Aorta (tissue), 5 donors: ENCODE measurements at regions not wholly inside any gene's neighbourhood (a gene's known extent, or its start where the extent isn't known, plus 50 kb on each side); places are given as distances from the start of the nearest gene placed in this dataset.

Experiments
- ATAC-seq: fragments of 200-7000 bp; cut with Tn5 transposase; one replicate; pipeline ENCODE4 v1.9.1; 2022; ENCODE audit warnings: moderate library complexity; ENCODE audit not compliant: low FRiP score
- DNase-seq, 2 donors: peaks; one replicate each; pipeline ENCODE4 v3.0.0-alpha.2; 2020
- H3K27ac ChIP-seq, 2 donors: one replicate each; pipeline ENCODE4 v1.5.1; 2013; ENCODE audit warnings: low read length in 2 of 2, mild to moderate bottlenecking in 2 of 2, moderate library complexity in 2 of 2, control low read depth in 1 of 2, inconsistent platforms in 1 of 2, low read depth in 1 of 2
- H3K27me3 ChIP-seq, 2 donors: one replicate each; pipeline ENCODE4 v1.6.1; 2013; ENCODE audit warnings: control low read depth in 1 of 2, low read length in 1 of 2, mild to moderate bottlenecking in 1 of 2, moderate library complexity in 1 of 2; ENCODE audit not compliant: insufficient read depth in 2 of 2, control insufficient read depth in 1 of 2
- H3K36me3 ChIP-seq, 2 donors: one replicate each; pipeline ENCODE4 v1.6.1; 2013; ENCODE audit warnings: control low read depth in 1 of 2, low read length in 1 of 2, mild to moderate bottlenecking in 1 of 2; ENCODE audit not compliant: insufficient read depth in 2 of 2, control insufficient read depth in 1 of 2
- H3K4me1 ChIP-seq, 2 donors: one replicate each; pipeline ENCODE4 v1.6.1; 2013; ENCODE audit warnings: low read length in 2 of 2, control low read depth in 1 of 2, mild to moderate bottlenecking in 1 of 2, moderate library complexity in 1 of 2; ENCODE audit not compliant: insufficient read depth in 2 of 2, control insufficient read depth in 1 of 2
- H3K4me3 ChIP-seq, 2 donors: one replicate each; pipeline ENCODE4 v1.5.1; 2013; ENCODE audit warnings: low read length in 2 of 2, control low read depth in 1 of 2, mild to moderate bottlenecking in 1 of 2
- H3K9me3 ChIP-seq: one replicate; pipeline ENCODE4 v1.6.1; 2013; ENCODE audit warnings: mild to moderate bottlenecking, low read length; ENCODE audit not compliant: control insufficient read depth
- WGBS, 2 donors: extraction: QIAGEN DNeasy Blood & Tissue Kit; methylation state at CpG; one replicate each; pipeline ENCODE4 v1.1.7; 2013; 5-methylcytosine and 5-hydroxymethylcytosine counted together
- intact Hi-C, 2 donors: fragments of 100-400 bp; cut with DNase I; formaldehyde crosslinking; loops; one replicate each; pipeline versions ENCODE4 v1.14.2 to v1.15.0; 2022
- donor health status: healthy with polysubstance abuse.
- donor health status: Bipolar disorder and iron deficiency.
- donor health status: DM: no; HTN: no; CAD: no.
- donor health status: DM: no; HTN: no; CAD: no.
- donor health status: DM: yes; HTN: yes; CAD: no.

DNA sequence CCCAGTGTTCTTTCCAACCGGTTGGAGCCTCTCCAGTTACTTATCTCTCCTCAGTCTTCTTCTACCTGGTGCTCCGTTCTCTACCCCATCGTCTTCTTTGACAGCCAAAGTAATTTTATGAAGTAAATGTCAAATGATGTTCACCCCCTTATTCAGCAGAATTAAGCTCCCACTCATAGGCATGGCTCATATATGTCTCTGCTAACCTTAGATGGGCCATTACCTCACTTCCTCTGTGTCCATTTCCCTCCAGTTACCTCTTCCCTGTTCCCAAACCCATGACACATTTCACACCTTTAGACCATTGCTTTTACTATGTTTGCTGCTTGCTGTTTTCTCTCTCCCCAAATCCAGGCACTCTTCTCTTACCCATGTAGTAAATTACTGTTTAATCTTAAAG, 607.0 kb downstream of the RNF144A start:
- WGBS, 2 donors: 90 to 99% methylated on average over 3 of the region's 3 CpGs
- Histone ChIP-seq H3K27ac (no peak overlapping the region), H3K36me3 (no peaks in the 10 kb centered on the region), H3K4me3 (no peak overlapping the region), H3K27me3 (no peaks in the 10 kb centered on the region), H3K9me3 (peaks cover 2% of the 10 kb centered on the region), H3K4me1 (no peaks in the 10 kb centered on the region)
- DNase-seq: no peak
- no peak for ATAC-seq
- intact Hi-C loops: no loop called here

- no peak overlapping the region for H3K27ac ChIP-seq
- no peaks in the 10 kb centered on the region for H3K4me1 ChIP-seq
- no peak overlapping the region for H3K4me3 ChIP-seq
- no peaks in the 10 kb centered on the region for H3K27me3 ChIP-seq
- H3K9me3 ChIP-seq: peaks cover 2% of the 10 kb centered on the region
- no peaks in the 10 kb centered on the region for H3K36me3 ChIP-seq
- intact Hi-C loops: no loop called here
- 86 to 93% methylated on average over 1 of the region's 1 CpG for WGBS, 2 donors
- DNase-seq (no peak), ATAC-seq (no peak)
Observed at GRCh38 chr2:7525746-7526145, 608.5 kb downstream of the RNF144A start.

DNA sequence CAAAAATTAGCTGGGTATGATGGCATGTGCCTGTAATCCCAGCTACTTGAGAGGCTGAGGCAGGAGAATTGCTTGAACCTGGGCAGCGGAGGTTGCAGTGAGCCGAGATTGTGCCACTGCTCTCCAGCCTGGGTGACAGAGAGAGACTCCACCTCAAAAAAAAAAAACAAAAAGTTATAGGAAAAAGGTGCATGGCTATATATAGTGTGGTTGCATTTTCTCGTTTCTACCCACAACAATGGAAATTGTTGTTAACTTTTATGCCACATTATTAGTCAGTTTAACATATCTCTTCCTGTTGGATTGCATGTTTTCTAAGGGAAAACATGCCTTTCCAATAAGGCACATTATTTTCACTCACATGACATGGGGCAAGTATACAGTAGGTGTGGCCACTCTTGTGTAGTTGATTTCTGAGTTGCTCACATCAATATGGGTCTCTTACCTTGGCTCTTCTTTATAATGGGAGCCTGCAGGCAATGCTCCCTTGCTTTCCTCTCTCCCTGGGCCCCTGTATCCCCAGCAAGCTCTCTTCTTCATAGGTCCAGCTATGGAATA, 610.0 kb downstream of the RNF144A start:
- DNase-seq (no peak), ATAC-seq (no peak)
- no peak overlapping the region for H3K4me3 ChIP-seq
- H3K4me1 ChIP-seq: no peaks in the 10 kb centered on the region
- no peaks in the 10 kb centered on the region for H3K36me3 ChIP-seq
- WGBS, 2 donors: 81 to 91% methylated on average over 3 of the region's 3 CpGs
- peaks cover 5% of the 10 kb centered on the region for H3K9me3 ChIP-seq
- H3K27ac ChIP-seq: no peak overlapping the region
- intact Hi-C loops: no loop called here
- no peaks in the 10 kb centered on the region for H3K27me3 ChIP-seq

GRCh38 chr2:7530001-7530400, 612.8 kb downstream of the RNF144A start:
- H3K4me3 ChIP-seq: no peak overlapping the region
- intact Hi-C loops: no loop called here
- no peaks in the 10 kb centered on the region for H3K27me3 ChIP-seq
- no peaks in the 10 kb centered on the region for H3K4me1 ChIP-seq
- H3K27ac ChIP-seq: no peak overlapping the region
- ATAC-seq: no peak
- no peaks in the 10 kb centered on the region for H3K36me3 ChIP-seq
- no peak for DNase-seq
- peaks cover 5% of the 10 kb centered on the region for H3K9me3 ChIP-seq

DNA sequence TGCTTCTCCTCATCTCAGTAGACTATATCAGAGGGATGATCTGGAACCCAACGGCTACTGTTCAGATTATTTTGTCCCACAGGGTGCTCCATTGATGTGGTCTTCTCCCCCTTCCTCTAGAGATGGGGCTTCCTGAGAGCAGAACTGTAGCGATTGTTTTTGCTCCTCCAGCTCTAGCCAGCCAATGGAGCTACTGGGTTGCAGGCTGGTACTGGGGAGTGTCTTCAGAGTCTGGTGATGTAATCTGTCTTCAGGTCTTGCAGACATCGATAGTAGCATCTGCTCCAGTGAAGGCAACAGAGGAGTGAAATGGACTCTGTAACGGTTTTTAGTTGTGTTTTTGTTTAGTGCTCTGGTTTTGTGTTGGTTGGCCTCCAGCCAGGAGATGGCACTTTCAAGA, 621.9 kb downstream of the RNF144A start:
- Histone ChIP-seq H3K9me3 (no peaks in the 10 kb centered on the region), H3K4me1 (no peaks in the 10 kb centered on the region), H3K27me3 (no peaks in the 10 kb centered on the region), H3K36me3 (no peaks in the 10 kb centered on the region), H3K27ac (no peak overlapping the region), H3K4me3 (no peak overlapping the region)
- 81 to 90% methylated on average over 4 of the region's 4 CpGs for WGBS, 2 donors
- no peak for ATAC-seq
- no peak for DNase-seq
- intact Hi-C loops: no loop called here

DNA sequence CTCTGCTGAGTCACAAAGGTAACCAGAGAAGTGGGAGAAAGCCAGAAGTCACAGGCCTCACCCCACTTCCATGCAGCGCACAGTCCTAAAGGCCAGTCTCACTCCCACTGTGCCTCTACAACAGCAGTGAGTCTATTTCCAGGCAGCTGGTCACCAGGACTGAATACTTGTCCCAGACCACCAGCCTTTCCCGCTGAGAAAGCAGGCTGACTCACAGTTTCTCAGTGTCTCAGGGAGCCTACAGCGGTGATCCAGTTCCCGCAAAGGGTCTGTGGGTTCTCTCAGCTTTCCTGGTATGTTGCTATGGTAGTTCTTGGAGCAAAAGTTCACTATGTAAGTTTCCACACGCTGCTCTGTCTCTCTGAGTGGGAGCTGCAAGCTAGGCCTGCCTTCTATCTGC, 622.5 kb downstream of the RNF144A start:
- 64 to 87% methylated on average over 5 of the region's 5 CpGs for WGBS, 2 donors
- DNase-seq (no peak), ATAC-seq (no peak)
- Histone ChIP-seq H3K9me3 (no peaks in the 10 kb centered on the region), H3K27ac (no peak overlapping the region), H3K27me3 (no peaks in the 10 kb centered on the region), H3K4me1 (no peaks in the 10 kb centered on the region), H3K36me3 (no peaks in the 10 kb centered on the region), H3K4me3 (no peak overlapping the region)
- intact Hi-C loops: no loop called here

- Histone ChIP-seq H3K4me3 (no peak overlapping the region), H3K36me3 (no peaks in the 10 kb centered on the region), H3K27me3 (no peaks in the 10 kb centered on the region), H3K4me1 (no peaks in the 10 kb centered on the region), H3K9me3 (no peaks in the 10 kb centered on the region), H3K27ac (no peak overlapping the region)
- intact Hi-C loops: no loop called here
- DNase-seq (no peak), ATAC-seq (no peak)
- WGBS, 2 donors: 75 to 83% methylated on average over 5 of the region's 5 CpGs
Observed at GRCh38 chr2:7552825-7553570, 635.8 kb downstream of the RNF144A start.

- intact Hi-C loops: no loop called here
- no peak for ATAC-seq
- DNase-seq: no peak
- 93 to 96% methylated on average over 10 of the region's 10 CpGs for WGBS, 2 donors
- no peak overlapping the region for H3K27ac ChIP-seq
- no peaks in the 10 kb centered on the region for H3K4me1 ChIP-seq
- no peaks in the 10 kb centered on the region for H3K27me3 ChIP-seq
- H3K4me3 ChIP-seq: no peak overlapping the region
- H3K36me3 ChIP-seq: no peaks in the 10 kb centered on the region
- H3K9me3 ChIP-seq: no peaks in the 10 kb centered on the region
Observed at GRCh38 chr2:7555260-7555659, 638.0 kb downstream of the RNF144A start.

- no peaks in the 10 kb centered on the region for H3K27me3 ChIP-seq
- ATAC-seq (no peak), DNase-seq (no peak)
- no peaks in the 10 kb centered on the region for H3K4me1 ChIP-seq
- H3K36me3 ChIP-seq: no peaks in the 10 kb centered on the region
- no peaks in the 10 kb centered on the region for H3K9me3 ChIP-seq
- H3K4me3 ChIP-seq: no peak overlapping the region
- H3K27ac ChIP-seq: no peak overlapping the region
- intact Hi-C loops: no loop called here
Observed at GRCh38 chr2:7557376-7557775, 640.2 kb downstream of the RNF144A start.
